ENCODE measurements at regions not wholly inside any gene's neighbourhood (a gene's known extent, or its start where the extent isn't known, plus 50 kb on each side); places are given as distances from the start of the nearest gene placed in this dataset.

DNA sequence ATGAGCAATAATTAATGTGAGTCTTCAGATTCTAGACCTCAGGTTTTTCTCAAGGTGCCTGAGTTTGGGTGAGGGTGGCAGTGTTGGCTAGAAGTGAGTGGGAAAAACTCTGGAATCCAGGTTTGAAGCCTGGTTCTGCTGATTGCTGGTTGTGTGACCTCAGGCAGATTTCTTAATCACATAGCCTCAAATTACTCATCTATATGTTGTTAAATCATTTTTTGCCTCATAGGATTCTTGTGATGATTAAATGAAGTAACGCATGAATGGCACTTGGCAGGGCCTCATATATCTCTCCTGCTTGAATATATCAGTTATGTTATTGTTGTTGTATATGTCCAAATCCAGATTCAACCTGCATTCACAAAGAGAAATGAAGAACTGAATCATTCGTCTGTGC lies 60.5 kb downstream of the NR2F2 start:
- intact Hi-C loops (cut with micrococcal nuclease): no loop called here

DNA sequence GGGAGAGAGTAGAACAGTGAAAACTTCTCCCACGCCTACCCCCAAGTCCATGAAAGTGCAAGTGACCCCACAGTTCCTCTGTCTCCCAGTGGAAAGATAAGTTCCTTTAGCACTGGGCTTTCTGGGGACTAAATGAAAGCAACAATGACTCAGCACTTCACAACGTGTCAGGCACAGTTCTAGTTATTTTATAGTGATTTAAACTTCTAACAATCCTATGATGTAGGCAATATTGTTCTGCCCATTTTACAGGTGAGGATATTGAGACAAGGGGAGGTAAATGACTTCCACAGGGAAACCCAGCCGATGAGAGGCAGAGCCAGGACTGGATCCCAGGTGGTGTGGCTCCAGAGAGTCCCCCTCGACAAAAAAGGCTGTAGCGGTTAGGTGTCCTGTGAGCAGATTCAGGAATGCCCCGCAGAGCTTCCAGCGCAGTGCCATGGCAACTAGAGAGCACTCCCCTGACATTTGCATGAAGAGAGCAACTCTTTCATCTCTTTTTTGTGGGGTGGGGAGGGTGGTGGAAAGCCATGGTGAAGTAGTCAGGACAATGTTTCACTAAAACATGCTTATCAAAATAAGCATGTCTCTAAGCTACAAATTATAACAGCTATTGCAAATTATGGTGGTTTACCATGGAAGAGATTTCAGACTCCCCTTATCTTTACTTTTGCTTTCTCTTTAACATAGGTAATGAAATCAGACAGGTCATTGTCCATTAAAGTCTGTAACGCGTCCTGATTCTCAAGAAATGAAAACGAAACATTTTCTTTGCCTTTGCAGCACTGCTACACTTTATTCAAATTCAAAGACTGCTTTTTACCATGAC lies 62.1 kb downstream of the NR2F2 start:
- intact Hi-C loops (cut with micrococcal nuclease): no loop called here

DNA sequence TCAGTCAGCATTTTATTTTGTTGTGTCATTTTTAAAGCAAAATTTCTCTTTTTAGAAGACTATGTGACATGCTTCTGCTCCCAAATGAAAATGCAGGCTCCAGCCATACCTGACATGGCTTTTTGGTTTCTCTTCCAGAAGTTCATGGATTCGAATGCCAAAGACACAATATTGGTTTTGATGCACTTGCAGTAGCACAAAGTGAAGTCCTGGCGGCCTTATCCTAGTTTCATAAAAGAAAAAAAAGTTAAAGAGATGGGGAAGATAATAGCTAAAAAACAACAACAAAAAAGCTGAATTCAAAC lies 62.7 kb downstream of the NR2F2 start:
- intact Hi-C loops (cut with micrococcal nuclease): no loop called here

DNA sequence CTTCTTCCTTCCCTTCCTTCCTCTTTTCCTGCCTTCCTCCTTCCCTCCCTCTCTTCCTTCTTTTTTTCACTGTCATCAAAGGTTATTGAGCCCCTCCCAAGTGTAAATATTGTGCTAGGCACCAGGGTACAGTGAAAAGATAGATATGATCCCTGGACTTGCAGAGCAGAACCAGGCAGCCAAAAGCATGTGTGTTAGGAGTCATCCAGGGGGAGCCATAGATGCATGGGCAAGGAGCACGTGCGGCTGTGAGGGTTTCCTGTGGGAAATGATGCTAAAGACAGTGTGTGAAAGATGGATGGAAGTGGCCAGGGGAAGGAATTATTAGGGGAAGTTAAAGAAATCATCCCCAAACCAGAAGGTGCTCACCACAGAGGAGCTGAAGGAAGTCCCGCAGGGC lies 65.2 kb downstream of the NR2F2 start:
- intact Hi-C loops (cut with micrococcal nuclease): no loop called here

DNA sequence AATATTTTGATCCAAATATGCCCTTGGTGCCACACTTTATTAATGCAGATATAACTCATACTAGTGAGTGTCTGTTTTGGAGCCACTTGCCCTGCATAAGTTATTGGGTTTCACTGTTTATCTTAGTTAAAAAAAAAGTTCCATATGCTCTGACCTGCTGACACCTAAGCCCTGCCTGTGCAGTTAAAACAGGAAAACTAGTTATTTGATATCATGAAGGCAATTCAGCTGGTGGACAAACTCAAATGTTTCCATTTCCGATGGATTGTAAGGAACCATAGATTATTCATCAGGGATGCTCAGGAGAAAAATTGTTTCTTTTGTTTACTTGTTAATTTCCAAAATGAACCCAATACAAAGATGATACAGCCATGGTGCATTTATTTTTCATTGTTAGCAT lies 68.3 kb downstream of the NR2F2 start:
- intact Hi-C loops (cut with micrococcal nuclease): no loop called here

DNA sequence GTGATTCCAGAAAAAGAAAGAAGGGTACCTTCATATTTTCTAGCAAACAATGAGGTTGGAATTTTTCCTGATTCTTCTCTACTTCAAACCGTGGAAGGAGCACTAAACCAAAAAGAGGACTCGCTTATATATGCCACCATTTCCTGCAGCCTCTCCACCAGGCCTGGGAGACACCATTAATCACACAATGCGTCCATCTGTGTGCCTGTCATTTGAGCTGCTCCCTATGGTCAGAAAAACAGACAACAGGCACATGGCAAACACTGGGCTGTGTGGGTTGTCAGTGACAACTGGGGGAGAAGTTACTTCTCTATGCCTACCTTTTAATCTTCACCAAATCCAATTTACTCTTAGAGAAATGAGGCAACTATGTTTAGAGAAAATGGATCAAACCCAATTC lies 71.9 kb downstream of the NR2F2 start:
- intact Hi-C loops (cut with micrococcal nuclease): no loop called here

DNA sequence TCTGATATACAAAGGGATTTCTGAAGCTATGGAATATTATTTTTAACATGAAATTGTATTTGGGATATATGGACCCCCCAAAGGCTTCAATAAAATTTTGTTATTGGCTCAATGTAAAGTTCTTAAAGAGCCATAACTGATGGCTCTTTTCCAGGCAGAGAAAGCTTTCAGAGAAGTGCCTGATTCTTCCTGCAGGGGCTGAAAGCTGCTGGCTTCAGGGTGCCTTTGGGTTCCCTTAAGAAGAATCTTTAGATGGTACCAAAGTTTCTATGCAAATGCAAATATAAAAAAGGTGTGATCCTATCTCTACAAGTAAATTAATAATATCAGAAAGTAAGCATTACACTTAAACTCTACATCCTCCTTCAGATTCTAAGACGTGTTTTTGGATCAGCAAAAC lies 72.6 kb downstream of the NR2F2 start:
- intact Hi-C loops (cut with micrococcal nuclease): no loop called here

DNA sequence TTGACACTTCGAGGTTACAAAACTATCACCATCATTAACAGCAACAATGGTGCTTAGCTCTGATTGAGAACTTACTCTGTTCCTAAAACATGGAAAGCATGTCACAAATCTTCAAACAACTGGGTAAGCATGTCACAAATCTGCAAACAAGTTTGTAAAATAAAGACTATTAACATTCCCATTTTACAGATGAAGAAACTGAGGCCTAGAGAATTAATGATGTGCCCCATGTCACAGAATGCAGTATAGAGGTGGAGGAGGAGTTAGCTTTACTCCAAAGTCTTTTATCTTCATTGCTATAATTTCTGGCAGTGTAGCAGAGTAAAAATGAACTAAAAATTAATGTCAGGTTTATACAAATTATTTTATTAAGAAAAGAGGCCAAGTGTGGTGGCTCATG lies 73.4 kb downstream of the NR2F2 start:
- intact Hi-C loops (cut with micrococcal nuclease): no loop called here

DNA sequence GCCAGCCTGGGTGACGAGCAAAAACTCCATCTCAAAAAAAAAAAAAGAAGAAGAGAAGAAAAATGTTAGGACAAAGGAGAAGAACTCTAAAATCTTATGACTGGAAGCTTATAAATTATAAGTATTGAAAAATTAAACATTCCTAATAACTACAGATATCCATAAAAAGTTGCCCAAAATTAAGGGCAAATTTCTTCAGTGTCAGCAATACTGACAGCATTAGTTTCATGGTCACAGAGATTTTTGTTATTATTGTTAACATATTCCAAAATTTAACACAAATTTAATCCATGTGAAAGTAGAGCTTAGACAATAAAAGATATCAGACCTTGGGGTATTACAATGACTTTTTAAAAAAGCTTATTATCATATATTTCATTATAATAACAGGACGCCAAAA lies 74.1 kb downstream of the NR2F2 start:
- intact Hi-C loops (cut with micrococcal nuclease): no loop called here

DNA sequence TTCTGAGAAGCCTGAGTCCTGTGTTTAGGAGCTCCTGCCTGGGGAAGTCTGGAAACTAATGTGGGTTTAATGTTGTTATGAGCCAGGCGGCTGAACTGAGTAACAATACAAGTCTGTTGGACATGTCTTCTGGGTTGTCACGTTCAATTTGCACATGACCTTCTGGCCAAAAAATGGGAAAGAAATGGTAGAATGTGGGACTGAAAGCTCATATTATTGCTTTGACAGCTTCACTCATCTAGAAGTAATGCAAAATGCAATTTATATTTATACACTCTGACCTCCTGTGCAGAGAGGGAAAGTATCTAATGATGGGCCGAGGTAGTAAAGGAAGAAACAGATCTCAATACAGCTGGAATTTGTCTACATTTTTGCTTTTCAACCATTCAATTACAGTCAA lies 75.8 kb downstream of the NR2F2 start:
- intact Hi-C loops (cut with micrococcal nuclease): no loop called here

DNA sequence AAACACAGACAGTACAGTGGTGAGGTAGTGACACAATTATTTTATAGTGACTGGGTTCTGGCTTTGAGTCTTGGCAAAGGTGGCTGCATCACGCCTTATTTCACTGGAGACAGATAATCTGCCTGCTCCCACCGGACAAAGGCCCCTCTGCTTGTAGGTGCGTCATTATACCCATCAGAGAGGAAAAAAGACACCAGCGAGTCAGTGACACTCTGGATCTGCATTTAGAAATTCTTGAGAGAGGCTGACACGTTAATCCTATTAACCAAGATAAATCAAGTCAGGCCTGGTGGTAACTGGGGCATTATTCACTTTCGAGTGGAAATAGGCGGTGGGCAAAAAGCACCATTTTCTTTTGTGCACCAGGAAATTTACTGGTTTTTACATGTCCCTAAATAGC lies 76.2 kb downstream of the NR2F2 start:
- intact Hi-C loops (cut with micrococcal nuclease): no loop called here

DNA sequence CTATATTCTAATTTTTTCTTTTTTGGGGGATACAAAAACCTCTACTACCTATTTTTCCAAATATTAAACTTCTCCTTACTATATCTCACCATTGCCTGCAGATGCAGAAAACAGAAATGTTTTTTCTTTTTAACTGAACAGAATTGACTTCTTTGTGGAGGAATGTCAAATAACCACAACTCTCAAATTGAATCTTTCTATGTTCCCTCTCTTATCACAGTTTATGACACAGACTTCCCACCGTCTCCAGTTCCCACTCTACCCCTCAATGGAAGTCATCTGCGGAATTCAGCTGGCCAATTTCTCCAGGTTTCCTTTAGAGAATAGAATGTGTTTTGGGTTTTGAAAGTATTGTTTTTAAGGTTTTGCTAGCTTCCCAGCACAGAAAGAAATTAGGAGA lies 77.0 kb downstream of the NR2F2 start:
- intact Hi-C loops (cut with micrococcal nuclease): no loop called here

DNA sequence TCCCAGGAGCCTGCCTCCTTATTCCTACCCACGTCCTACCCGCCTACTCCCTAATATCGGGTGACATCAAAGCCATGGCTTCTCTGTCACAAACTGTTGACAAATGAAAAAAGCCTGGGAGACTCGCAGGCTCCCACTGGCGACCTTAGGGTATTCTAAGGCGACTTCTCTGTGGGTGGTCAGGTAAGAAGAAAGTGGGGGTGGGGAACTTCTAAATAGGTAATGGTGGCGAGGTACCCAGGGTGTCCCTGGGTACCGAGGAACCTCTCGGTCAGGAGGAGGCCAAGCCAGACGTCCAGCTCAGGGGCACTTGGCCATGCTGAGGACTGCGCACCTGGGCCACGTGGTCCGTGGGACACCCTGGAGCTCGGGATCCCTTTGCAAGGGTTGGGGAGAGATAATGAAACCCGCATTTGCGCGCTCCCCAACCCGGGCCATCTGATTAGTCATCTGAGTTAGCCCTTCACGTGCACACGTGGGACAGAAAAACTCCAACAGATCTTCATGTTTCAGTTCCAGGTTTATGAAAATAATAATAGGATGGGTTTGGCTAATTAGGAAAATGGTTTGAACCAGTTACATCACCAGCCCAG lies 78.2 kb downstream of the NR2F2 start:
- intact Hi-C loops (cut with micrococcal nuclease): no loop called here

DNA sequence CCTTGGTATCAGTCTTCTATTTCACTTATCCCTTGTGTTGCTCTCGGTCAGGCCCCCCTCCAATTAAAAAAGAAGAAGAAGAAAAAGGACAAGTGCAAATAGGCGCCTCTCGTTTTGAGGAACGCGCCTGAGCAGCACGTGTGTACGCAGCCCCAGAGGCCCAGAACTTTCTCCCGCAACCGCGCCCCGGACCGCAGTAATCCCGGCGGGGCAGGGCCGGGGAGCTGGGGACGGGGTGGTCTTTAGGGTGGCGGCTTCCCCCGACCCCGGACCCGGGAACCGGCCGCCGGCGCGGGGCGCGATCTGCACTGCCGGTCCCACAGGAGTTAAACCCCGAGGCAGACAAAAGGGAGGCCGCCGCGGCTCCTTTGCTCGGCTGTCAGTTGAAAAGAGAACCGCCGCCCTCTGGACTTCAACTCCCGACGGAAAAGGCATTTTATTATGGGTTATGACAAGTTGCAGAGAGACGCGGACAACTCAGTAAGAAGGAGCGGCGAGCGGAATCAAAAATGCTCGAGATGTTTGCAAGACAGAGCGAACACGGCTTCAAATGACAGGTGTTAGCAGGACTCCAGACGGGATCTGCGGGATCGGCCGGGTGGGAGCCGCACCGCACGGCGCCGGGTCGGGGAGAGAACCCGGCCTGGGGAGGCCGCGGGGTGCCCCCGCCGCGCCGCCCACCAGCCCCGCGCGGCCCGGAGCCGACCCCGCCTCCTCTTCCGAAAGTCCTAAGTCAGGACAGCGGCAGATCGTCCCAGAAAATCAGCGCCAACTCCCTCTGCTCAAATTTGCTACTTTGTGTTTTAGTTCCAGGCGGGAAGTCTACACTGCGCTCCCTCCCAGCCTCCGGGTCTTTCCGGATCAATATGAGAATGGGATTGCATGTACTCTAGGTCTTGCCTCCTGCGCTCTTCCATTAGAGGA lies 79.0 kb downstream of the NR2F2 start:
- intact Hi-C loops (cut with micrococcal nuclease): no loop called here

DNA sequence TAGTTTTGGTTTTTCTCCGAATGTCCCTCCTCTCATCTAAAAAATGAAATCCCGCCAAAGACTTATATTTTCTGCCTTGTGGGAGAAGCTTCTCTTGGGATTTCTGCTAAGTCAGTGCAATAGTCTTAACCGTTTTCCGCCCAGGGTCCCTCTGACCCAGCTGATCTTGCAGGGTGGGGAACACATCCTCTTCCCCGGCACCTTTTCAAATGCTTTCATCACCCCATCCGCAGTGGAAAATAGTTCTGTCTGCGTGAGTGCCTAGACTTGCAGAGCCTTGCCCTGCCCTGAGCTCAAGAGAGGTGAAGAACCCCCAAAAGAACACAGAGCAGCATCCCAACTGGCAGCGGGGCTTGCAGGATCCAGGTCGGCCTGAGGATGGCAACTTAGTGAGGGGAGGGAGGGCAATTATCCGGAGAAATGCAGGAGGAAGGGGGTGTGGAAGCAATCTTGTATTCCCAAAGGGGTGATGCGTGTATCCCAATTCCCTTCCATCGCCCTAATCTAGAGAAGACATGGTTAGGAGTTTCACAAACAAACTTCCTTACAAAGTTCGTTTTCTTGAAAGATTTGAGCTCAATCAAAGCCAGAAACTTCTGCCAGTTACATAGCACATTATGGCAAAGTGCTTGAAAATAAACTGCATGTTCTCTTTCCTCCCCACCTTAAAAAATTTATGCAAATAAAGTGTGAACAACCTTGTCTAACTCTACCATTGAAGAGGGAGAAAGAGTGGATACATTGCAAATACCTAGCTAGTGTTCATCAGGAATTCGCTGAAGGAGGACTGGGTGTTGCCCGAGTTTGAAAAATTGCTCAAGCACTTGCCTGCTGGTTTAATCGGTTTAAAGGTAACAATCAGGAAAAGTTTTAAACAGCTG lies 79.9 kb downstream of the NR2F2 start:
- intact Hi-C loops (cut with micrococcal nuclease): no loop called here

DNA sequence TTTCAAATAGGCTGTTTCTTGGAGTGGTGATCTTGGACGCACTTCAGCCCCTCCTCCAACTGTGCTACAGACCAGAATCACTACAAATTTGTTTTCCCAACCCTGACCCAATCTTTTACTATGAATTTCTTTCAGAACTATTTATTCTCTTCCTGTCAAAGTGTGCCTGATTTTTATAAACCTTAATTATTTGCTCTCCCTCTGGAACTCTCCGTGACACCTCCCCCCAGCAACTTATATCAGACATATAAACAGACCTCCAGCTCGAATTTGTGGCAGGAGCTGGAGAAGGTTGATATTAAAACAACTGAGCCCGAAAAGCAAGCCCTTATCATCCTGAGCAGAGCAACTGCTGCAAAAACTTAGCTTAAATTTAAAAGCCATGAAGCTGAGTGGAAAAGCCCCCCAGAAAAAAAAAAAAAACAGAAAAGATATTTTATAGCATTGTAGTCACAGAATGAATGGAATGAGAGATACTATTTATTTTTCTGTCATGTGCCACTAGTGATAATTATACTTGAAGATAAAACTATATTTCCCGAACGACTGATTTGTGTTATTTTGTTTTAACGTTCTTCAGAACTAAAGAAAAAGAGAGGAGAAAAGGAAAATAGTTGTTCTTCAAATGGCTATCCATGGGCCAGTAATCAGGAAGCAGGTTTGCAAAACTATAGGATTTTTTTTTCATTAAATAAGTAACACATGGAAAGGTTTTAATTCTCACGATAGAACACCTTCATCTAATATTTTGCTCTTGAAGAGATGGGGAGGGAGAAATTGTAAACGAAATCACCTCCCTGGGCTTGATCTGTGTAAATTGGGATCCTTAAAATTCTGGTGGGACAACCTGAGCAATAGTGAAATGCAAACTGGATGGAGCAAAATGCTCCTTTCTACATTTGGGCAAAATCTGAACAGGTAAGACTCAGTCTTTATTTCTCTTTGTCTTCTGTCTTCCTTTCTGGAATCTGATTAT lies 80.8 kb downstream of the NR2F2 start:
- intact Hi-C loops (cut with micrococcal nuclease): no loop called here

DNA sequence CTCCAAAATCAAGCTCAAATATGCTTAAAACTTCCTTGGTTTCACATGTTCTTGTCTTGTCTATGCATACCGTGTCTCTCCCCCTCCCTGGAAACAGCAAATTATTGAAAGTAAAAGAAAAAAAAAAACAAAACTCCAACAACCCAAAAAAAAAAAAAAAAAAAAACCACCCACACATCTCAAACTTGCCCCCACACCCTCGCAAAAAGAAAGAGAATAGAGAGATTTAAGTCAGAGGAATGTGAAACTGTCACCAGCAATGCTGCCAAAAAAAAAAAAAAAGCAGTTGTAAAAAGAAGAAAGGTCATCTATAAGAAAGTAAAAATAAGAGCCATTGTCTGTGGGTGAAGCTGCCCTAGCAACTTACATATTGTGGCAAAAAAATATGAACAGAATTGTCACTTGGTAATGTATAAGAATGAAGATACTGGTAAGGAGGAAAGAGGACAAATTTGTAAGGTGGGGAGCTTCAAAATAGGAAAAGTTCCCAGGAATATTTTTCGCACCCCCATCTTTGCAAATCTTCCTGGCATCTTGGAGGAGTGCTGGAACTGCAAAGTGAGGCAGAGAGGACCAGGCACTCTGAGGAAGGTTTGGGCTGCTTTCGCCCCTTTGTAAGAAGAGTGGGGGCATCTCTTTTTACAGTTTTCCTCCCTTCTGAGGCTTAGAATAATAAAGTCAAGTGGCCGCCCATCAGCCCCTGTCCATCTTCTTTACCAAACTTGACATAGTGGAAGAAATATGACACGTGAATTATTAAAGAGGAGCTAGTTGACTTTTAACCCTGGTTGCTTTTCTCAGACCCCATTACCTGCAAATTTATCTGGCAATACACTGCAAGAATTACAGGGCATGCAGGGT lies 81.8 kb downstream of the NR2F2 start:
- intact Hi-C loops (cut with micrococcal nuclease): no loop called here

DNA sequence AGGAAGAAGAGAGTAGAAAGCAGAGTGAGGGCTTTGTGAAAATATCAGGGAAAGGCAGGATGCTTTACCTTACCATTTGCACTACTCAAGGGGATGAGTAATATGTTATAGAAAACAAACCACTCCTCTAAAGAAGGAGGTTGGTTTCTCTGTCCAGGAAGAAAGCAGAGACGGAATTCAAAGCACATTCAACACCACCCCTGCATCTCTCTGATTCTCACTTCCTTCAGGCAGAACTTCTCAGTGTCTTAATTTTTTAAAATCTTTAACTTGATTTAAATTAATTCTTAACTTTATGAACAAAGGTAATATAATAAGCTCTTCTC lies 82.4 kb downstream of the NR2F2 start:
- intact Hi-C loops (cut with micrococcal nuclease): no loop called here

DNA sequence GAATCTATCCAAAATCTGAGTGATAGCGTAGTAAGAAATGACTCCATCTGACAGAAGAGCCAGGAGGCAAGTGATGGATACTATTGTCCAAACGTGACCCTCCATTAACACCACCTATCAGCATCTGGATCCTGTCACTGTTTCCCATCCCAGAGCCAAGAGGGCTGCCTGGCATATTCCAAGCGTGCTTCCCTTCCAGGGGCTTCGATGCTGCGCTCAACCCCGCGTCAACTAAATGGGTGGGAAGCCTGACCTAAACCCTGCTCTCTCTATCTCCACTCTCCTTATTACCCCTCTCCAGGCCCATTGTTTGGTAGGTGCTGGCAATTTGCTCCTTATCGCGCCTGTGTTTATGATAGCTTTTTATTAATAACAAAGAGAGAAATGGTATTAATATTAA lies 83.2 kb downstream of the NR2F2 start:
- intact Hi-C loops (cut with micrococcal nuclease): no loop called here

All from T-helper 2 cell treated with Interferon-gamma antibody and Interleukin-4, amounts not matched to agents 100 ng/mL and 5 ng/mL, for 36 hours (primary cell).